ENCODE measurements at regions not wholly inside any gene's neighbourhood (a gene's known extent, or its start where the extent isn't known, plus 50 kb on each side); places are given as distances from the start of the nearest gene placed in this dataset.

DNA sequence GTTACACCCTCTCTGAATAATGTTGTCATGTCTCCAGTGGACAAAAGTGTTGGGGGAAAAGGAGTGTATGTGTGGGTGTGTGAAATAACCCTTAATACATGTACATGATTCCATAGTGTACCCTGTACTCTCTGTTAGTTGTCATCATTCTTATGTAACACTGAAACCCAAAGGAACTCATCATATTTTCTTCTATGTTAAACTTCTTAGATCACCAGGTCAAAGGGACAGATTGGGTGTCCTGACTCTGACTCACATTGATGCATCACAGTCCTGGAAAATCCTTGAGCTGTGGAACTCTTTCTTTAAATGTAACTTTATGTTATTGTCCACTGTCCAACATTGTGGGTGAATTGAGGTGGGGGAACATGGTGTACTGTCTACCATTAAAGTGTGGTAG, 350.5 kb downstream of the DHX35 start:
- TF ChIP-seq, protein P1, sequence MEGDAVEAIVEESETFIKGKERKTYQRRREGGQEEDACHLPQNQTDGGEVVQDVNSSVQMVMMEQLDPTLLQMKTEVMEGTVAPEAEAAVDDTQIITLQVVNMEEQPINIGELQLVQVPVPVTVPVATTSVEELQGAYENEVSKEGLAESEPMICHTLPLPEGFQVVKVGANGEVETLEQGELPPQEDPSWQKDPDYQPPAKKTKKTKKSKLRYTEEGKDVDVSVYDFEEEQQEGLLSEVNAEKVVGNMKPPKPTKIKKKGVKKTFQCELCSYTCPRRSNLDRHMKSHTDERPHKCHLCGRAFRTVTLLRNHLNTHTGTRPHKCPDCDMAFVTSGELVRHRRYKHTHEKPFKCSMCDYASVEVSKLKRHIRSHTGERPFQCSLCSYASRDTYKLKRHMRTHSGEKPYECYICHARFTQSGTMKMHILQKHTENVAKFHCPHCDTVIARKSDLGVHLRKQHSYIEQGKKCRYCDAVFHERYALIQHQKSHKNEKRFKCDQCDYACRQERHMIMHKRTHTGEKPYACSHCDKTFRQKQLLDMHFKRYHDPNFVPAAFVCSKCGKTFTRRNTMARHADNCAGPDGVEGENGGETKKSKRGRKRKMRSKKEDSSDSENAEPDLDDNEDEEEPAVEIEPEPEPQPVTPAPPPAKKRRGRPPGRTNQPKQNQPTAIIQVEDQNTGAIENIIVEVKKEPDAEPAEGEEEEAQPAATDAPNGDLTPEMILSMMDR (IDR thresholded peaks at IDR 0.05; ENCODE audit: low read depth, low read length, poor library complexity, severe bottlenecking): no peak
- TF ChIP-seq EZH2phosphoT487 (IDR thresholded peaks at IDR 0.05; ENCODE audit: borderline replicate concordance, low read length): no peak

Data from DOHH2 (cell line).